ENCODE measurements at regions not wholly inside any gene's neighbourhood (a gene's known extent, or its start where the extent isn't known, plus 50 kb on each side); places are given as distances from the start of the nearest gene placed in this dataset.

- no peak for ATAC-seq
- H4K20me1 ChIP-seq (ENCODE audit: control insufficient read depth, insufficient read depth), result no peaks in the 10 kb centered on the region
- no peaks in the 10 kb centered on the region for H3K36me3 ChIP-seq (ENCODE audit: control insufficient read depth in 2 of 2, insufficient read depth in 2 of 2, low read length in 1 of 2)
- RAD21 ChIA-PET (ENCODE audit: unreplicated experiment), result no interaction called here
- H2AFZ ChIP-seq (ENCODE audit: control insufficient read depth, low read depth, low read length), result no peak overlapping the region
- no peak overlapping the region for H3K4me2 ChIP-seq (ENCODE audit: control insufficient read depth, insufficient read depth)
- in situ Hi-C loops (cut with MboI), result no loop called here
- POLR2A ChIA-PET, result no interaction called here
- no peaks in the 10 kb centered on the region for H3K9me3 ChIP-seq (replicated peaks; ENCODE audit: control insufficient read depth, insufficient read depth, low read length)
- no peaks in the 10 kb centered on the region for H3K79me2 ChIP-seq (ENCODE audit: control insufficient read depth, insufficient read depth, low read length)
- CTCF ChIA-PET, result no interaction called here
- H3K9ac ChIP-seq (ENCODE audit: control insufficient read depth, insufficient read depth, low read length), result no peak overlapping the region
- no peak for DNase-seq (ENCODE audit: low read depth, low spot score)
- no TSS peak for BruUV-seq (replicated peaks)
- 19% methylated on average over 2 of the region's 2 CpGs for WGBS (ENCODE audit: insufficient coverage, insufficient replicate concordance, low lambda C conversion rate, missing lambda C conversion rate)
- intact Hi-C loops (cut with micrococcal nuclease; ENCODE audit: unreplicated experiment), result no loop called here
- H3K4me3 ChIP-seq, result no peak overlapping the region
- H3K4me1 ChIP-seq (ENCODE audit: control insufficient read depth, insufficient read depth, low read length), result no peaks in the 10 kb centered on the region
- SMC1A ChIA-PET (ENCODE audit: uncharacterized antibody, unreplicated experiment), result no interaction called here
- no peaks in the 10 kb centered on the region for H3K27me3 ChIP-seq (replicated peaks in 1 of 2; ENCODE audit: control insufficient read depth in 2 of 2, insufficient read depth in 2 of 2, low read length in 1 of 2)
- FAIRE-seq, result no peak
- no peak overlapping the region for H3K27ac ChIP-seq (ENCODE audit: control insufficient read depth, insufficient read depth)
- no peak for TF ChIP-seq EZH2 (IDR thresholded peaks at IDR 0.05; ENCODE audit: borderline replicate concordance, control insufficient read depth, low read depth, low read length)
- TF ChIP-seq PAX8 (IDR thresholded peaks at IDR 0.05), result no peak
- TF ChIP-seq MXI1 (IDR thresholded peaks at IDR 0.05; ENCODE audit: low read depth, low read length), result no peak
- no peak for TF ChIP-seq BHLHE40 (IDR thresholded peaks at IDR 0.05; ENCODE audit: borderline replicate concordance in 1 of 2, low read depth in 2 of 2, low read length in 1 of 2)
- TF ChIP-seq GABPA (IDR thresholded peaks at IDR 0.05; ENCODE audit: low read depth), result no peak
- no peak for TF ChIP-seq CHD2 (IDR thresholded peaks at IDR 0.05; ENCODE audit: borderline replicate concordance, low read depth, low read length)
- TF ChIP-seq ATF2 (IDR thresholded peaks at IDR 0.05; ENCODE audit: low read length), result no peak
- TF ChIP-seq SUPT20H (IDR thresholded peaks at IDR 0.05; ENCODE audit: borderline replicate concordance, control insufficient read depth, low read depth, low read length), result no peak
- no peak for TF ChIP-seq ZNF687 (IDR thresholded peaks at IDR 0.05)
- TF ChIP-seq GATAD2B (conservative IDR thresholded peaks at IDR 0.05; ENCODE audit: low read depth), result no peak
- no peak for TF ChIP-seq ELK1 (IDR thresholded peaks at IDR 0.05; ENCODE audit: low read depth, low read length)
- TF ChIP-seq SREBF1 (IDR thresholded peaks at IDR 0.05; ENCODE audit: low read length), result no peak
- TF ChIP-seq SPI1 (IDR thresholded peaks at IDR 0.05; ENCODE audit: borderline replicate concordance, insufficient read depth, low read depth, low read length), result no peak
- TF ChIP-seq TCF12 (IDR thresholded peaks at IDR 0.05; ENCODE audit: low read depth, low read length), result no peak
- TF ChIP-seq MEF2B (IDR thresholded peaks at IDR 0.05; ENCODE audit: partially characterized antibody, poor library complexity, severe bottlenecking), result no peak
- TF ChIP-seq ZNF622 (IDR thresholded peaks at IDR 0.05), result no peak
- no peak for TF ChIP-seq CTCF (IDR thresholded peaks at IDR 0.05 in 2 of 3, conservative IDR thresholded peaks at IDR 0.05 in 1 of 3; ENCODE audit: control insufficient read depth in 2 of 3, extremely low read depth in 1 of 3, insufficient read depth in 1 of 3, low read depth in 3 of 3, low read length in 3 of 3)
Observed at GRCh38 chr4:162350331-162350730, 186.5 kb upstream of the FSTL5 start.

Measured in GM12878 (cell line).